ENCODE measurements at regions not wholly inside any gene's neighbourhood (a gene's known extent, or its start where the extent isn't known, plus 50 kb on each side); places are given as distances from the start of the nearest gene placed in this dataset.

DNA sequence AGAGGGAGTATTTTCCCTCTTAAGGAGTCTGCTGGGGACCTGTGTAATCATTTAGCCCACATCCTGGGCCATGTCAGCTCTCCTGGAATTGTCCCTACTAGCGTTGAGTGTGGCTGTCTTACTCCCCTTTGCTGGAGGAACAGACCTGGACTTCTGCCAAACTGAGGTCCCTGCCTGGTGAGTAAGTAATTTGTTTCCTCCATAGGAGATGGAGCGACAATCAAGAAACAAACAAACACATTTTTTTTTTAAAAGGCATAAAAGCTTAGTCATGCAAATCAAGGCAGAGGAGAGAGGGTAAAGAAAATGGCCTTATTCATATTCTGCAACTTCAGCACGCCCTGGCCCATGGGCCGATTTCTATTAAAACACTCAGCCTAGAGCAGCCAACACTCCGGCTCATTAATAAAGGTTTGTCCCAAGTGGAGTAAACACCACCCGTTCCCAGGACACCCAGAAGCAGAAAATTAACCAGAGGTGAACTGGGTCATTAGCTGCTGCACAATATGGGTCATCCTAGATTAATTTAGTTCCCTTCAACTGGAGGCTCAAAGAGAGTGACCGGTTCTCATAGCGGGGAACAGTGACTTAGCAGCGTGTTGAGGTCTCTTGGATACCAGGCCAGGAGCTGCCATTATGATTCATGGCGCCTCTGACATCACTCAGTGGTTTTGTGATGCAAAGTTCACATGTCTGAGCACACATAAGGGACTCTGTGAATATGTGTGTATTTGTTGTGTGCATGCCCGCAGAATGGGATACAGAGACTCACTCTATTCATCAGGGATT, 165.0 kb upstream of the SULF2 start:
- no peak for FAIRE-seq

DNA sequence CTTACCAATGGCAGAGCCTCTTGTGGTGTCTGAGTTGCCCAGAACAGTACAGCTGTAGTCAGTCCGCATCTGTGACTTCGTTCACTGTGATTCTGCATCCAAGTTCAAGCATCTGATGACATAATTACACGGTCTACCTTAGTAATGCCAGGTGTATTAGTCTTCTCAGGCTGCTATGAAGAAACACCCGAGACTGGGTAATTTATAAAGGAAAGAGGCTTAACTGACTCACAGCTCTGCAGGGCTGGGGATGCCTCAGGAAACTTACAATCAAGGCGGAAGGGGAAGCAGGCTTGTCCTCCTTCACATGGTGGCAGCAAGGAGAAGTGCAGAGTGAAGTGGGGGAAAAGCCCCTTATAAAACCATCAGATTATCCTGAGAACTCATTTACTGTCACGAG, 163.9 kb upstream of the SULF2 start:
- no peaks in the 10 kb centered on the region for H3K27me3 ChIP-seq (ENCODE audit: control insufficient read depth, insufficient read depth, low read length)
- H3K4me3 ChIP-seq (ENCODE audit: low read length in 3 of 3) = no peak overlapping the region
- no peaks in the 10 kb centered on the region for H3K9me3 ChIP-seq (ENCODE audit: control insufficient read depth in 2 of 3, insufficient read depth in 1 of 3, low read length in 3 of 3)
- TF ChIP-seq, protein P1, sequence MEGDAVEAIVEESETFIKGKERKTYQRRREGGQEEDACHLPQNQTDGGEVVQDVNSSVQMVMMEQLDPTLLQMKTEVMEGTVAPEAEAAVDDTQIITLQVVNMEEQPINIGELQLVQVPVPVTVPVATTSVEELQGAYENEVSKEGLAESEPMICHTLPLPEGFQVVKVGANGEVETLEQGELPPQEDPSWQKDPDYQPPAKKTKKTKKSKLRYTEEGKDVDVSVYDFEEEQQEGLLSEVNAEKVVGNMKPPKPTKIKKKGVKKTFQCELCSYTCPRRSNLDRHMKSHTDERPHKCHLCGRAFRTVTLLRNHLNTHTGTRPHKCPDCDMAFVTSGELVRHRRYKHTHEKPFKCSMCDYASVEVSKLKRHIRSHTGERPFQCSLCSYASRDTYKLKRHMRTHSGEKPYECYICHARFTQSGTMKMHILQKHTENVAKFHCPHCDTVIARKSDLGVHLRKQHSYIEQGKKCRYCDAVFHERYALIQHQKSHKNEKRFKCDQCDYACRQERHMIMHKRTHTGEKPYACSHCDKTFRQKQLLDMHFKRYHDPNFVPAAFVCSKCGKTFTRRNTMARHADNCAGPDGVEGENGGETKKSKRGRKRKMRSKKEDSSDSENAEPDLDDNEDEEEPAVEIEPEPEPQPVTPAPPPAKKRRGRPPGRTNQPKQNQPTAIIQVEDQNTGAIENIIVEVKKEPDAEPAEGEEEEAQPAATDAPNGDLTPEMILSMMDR (IDR thresholded peaks at IDR 0.05; ENCODE audit: borderline replicate concordance, extremely low read depth, insufficient read depth) = no peak
- no peak overlapping the region for H3K9ac ChIP-seq (ENCODE audit: low read length in 3 of 3)
- no peak overlapping the region for H3K27ac ChIP-seq (ENCODE audit: low read depth in 2 of 2, low read length in 2 of 2)
- DNase-seq (no peak), FAIRE-seq (no peak)
- peaks cover 0 to 9% (median 2%) of the 10 kb centered on the region in 3 donors for H3K4me1 ChIP-seq (ENCODE audit: control insufficient read depth in 2 of 3, insufficient read depth in 2 of 3, low read depth in 1 of 3, low read length in 3 of 3)
- H3K36me3 ChIP-seq (ENCODE audit: control insufficient read depth in 2 of 3, insufficient read depth in 3 of 3, low read length in 3 of 3) = no peaks in the 10 kb centered on the region
- intact Hi-C loops (cut with DNase I) = no loop called here

More for the DNA sequence above, 165.0 kb upstream of the SULF2 start:
- H3K4me1 ChIP-seq (ENCODE audit: control insufficient read depth in 2 of 3, insufficient read depth in 2 of 3, low read depth in 1 of 3, low read length in 3 of 3) = peaks cover 0 to 9% (median 2%) of the 10 kb centered on the region in 3 donors
- no peaks in the 10 kb centered on the region for H3K9me3 ChIP-seq (ENCODE audit: control insufficient read depth in 2 of 3, insufficient read depth in 1 of 3, low read length in 3 of 3)
- TF ChIP-seq, protein P1 (IDR thresholded peaks at IDR 0.05; ENCODE audit: borderline replicate concordance, extremely low read depth, insufficient read depth) = no peak
- H3K36me3 ChIP-seq (ENCODE audit: control insufficient read depth in 2 of 3, insufficient read depth in 3 of 3, low read length in 3 of 3) = no peaks in the 10 kb centered on the region
- peak in 3 of 5 donors; percentile 45 to 87 (median 65) for DNase-seq
- no peak overlapping the region for H3K4me3 ChIP-seq (ENCODE audit: low read length in 3 of 3)
- no peak overlapping the region for H3K9ac ChIP-seq (ENCODE audit: low read length in 3 of 3)
- H3K27me3 ChIP-seq (ENCODE audit: control insufficient read depth, insufficient read depth, low read length) = no peaks in the 10 kb centered on the region
- intact Hi-C loops (cut with DNase I) = no loop called here
- H3K27ac ChIP-seq (ENCODE audit: low read depth in 2 of 2, low read length in 2 of 2) = no peak overlapping the region

DNA sequence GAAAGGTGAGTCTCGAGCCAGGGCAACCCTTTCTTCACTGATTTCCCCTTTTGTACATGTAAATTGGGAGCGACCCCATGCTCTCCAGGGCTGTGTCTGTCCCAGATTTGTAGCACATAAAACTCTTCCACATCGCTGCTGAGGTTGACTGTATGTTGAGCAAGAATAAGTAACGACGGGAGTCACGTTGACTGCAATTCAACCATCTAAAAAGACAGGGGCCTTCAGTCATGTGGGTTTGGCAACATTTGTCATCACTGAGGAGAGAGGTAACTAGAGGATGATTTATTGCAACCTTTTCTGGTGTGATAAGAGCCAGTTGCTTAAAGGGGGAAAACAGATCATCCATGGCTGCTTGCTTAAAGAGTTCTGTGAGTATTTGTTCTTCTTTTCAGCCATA, 159.4 kb upstream of the SULF2 start:
- H3K27ac ChIP-seq (ENCODE audit: low read depth in 2 of 2, low read length in 2 of 2) = no peak overlapping the region
- DNase-seq = peak in 1 of 5 donors; percentile 5
- no peaks in the 10 kb centered on the region for H3K27me3 ChIP-seq (ENCODE audit: control insufficient read depth, insufficient read depth, low read length)
- H3K9me3 ChIP-seq (ENCODE audit: control insufficient read depth in 2 of 3, insufficient read depth in 1 of 3, low read length in 3 of 3) = no peaks in the 10 kb centered on the region
- H3K36me3 ChIP-seq (ENCODE audit: control insufficient read depth in 2 of 3, insufficient read depth in 3 of 3, low read length in 3 of 3) = no peaks in the 10 kb centered on the region
- TF ChIP-seq, protein P1 (IDR thresholded peaks at IDR 0.05; ENCODE audit: borderline replicate concordance, extremely low read depth, insufficient read depth) = no peak
- intact Hi-C loops (cut with DNase I) = no loop called here
- H3K4me1 ChIP-seq (ENCODE audit: control insufficient read depth in 2 of 3, insufficient read depth in 2 of 3, low read depth in 1 of 3, low read length in 3 of 3) = peaks cover 0 to under 1% (median 0%) of the 10 kb centered on the region in 3 donors
- no peak overlapping the region for H3K9ac ChIP-seq (ENCODE audit: low read length in 3 of 3)
- FAIRE-seq = no peak
- H3K4me3 ChIP-seq (ENCODE audit: low read length in 3 of 3) = no peak overlapping the region
